CD4-positive, CD25-positive, alpha-beta regulatory T cell (primary cell): ENCODE measurements at regions not wholly inside any gene's neighbourhood (a gene's known extent, or its start where the extent isn't known, plus 50 kb on each side); places are given as distances from the start of the nearest gene placed in this dataset.

Experiments
- ATAC-seq, 2 donors: fragments of 150-1000 bp; cut with Tn5 transposase; one replicate each; pipeline ENCODE4 v1.10.0; 2021; ENCODE audit warnings: low read depth in 2 of 2, moderate number of reproducible peaks in 2 of 2, moderate library complexity in 1 of 2
- DNase-seq, 3 donors: peaks; one replicate each; pipeline versions ENCODE4 v3.0.0 to v3.0.0-alpha.2; 2012 to 2022; ENCODE audit warnings: mixed read lengths in 1 of 3
- H3K27ac ChIP-seq: one replicate; pipeline ENCODE4 v1.7.0; 2013; ENCODE audit warnings: mild to moderate bottlenecking, low read length; ENCODE audit not compliant: insufficient read depth, poor library complexity, severe bottlenecking
- H3K27me3 ChIP-seq: one replicate; pipeline ENCODE4 v1.7.0; 2013; ENCODE audit warnings: low read length; ENCODE audit not compliant: control insufficient read depth, insufficient read depth
- H3K36me3 ChIP-seq: one replicate; pipeline ENCODE4 v1.7.0; 2013; ENCODE audit warnings: mild to moderate bottlenecking, low read length, moderate library complexity; ENCODE audit not compliant: control insufficient read depth, insufficient read depth
- H3K4me1 ChIP-seq: 2 replicates; pipeline ENCODE4 v1.7.0; 2013; ENCODE audit warnings: mild to moderate bottlenecking, low read length; ENCODE audit not compliant: insufficient read depth, control insufficient read depth, poor library complexity, severe bottlenecking
- H3K4me3 ChIP-seq: one replicate; pipeline ENCODE4 v1.7.0; 2013; ENCODE audit warnings: low read depth, mild to moderate bottlenecking, low read length, moderate library complexity
- H3K9me3 ChIP-seq, 2 experiments: 1 replicate in 1 of 2; 2 replicates in 1 of 2; pipeline ENCODE4 v1.7.0; 2013; ENCODE audit warnings: low read length in 2 of 2, mild to moderate bottlenecking in 1 of 2, moderate library complexity in 1 of 2; ENCODE audit not compliant: control insufficient read depth in 2 of 2
- H3K27ac Mint-ChIP-seq, 3 donors: one replicate each; pipeline ENCODE4 v1.8.0; 2020 to 2022; ENCODE audit warnings: mild to moderate bottlenecking in 3 of 3, mixed read lengths in 3 of 3, moderate library complexity in 2 of 3
- H3K27me3 Mint-ChIP-seq: one replicate; pipeline ENCODE4 v1.8.0; 2022; ENCODE audit warnings: mild to moderate bottlenecking, mixed read lengths
- H3K36me3 Mint-ChIP-seq: one replicate; pipeline ENCODE4 v1.8.0; 2020; ENCODE audit warnings: mixed read lengths
- H3K4me1 Mint-ChIP-seq, 4 donors: one replicate each; pipeline ENCODE4 v1.8.0; 2020 to 2022; ENCODE audit warnings: mixed read lengths in 4 of 4, mild to moderate bottlenecking in 1 of 4
- H3K4me3 Mint-ChIP-seq, 4 donors: one replicate each; pipeline ENCODE4 v1.8.0; 2020 to 2022; ENCODE audit warnings: mild to moderate bottlenecking in 4 of 4, mixed read lengths in 4 of 4, moderate library complexity in 3 of 4
- H3K9me3 Mint-ChIP-seq, 7 donors: one replicate each; pipeline ENCODE4 v1.8.0; 2020 to 2022; ENCODE audit warnings: mixed read lengths in 7 of 7, mild to moderate bottlenecking in 3 of 7, moderate library complexity in 2 of 7

DNA sequence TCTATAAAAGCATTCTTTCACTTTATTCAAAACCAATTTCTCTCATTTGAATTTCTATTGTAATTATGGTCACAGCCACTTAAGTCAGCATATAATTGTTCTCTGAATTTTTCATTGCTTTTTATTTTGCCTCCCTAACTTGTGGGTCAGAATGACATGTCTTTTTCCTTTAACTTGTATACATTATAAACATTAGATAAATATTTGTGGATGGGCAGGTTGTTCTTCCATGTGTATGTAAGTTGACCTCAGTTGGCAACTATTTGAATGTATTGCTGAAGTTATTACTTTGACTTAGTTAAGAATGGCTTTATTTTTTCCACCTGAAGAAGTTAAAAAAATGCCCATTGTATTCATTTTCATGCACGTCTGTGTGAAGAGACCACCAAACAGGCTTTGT lies 83.0 kb upstream of the MAP3K7 start:
- Mint-ChIP-seq H3K27me3 (peaks cover 4% of the 10 kb centered on the region), H3K4me1 (no peaks in the 10 kb centered on the region), H3K9me3 (peaks cover 0 to 2% (median 0%) of the 10 kb centered on the region in 7 donors), H3K27ac (no peak overlapping the region), H3K36me3 (no peaks in the 10 kb centered on the region), H3K4me3 (no peak overlapping the region)
- H3K9me3 ChIP-seq, result no peaks in the 10 kb centered on the region
- no peaks in the 10 kb centered on the region for H3K36me3 ChIP-seq
- H3K27me3 ChIP-seq, result no peaks in the 10 kb centered on the region
- ATAC-seq, result no peak
- no peak overlapping the region for H3K4me3 ChIP-seq
- no peak for DNase-seq
- no peak overlapping the region for H3K27ac ChIP-seq
- H3K4me1 ChIP-seq, result no peaks in the 10 kb centered on the region

DNA sequence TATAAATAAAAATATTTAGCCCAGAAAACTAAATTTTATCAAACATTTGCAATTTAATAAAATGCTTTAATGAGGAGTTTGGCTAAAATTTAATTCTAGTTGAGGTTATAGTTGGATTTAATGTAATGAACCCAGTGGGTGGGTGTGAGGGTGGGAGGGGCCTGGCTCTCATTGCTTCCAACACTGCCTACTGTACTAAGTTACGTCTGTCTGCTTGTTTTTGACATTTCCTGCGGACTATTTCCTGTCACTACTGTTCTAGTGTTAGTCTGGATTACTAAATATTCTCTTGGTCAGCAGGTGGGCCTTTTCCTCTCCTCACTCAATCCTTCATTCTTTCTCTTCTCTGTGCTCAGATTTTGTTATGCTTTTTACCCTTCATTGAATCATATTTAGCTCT lies 82.5 kb upstream of the MAP3K7 start:
- Mint-ChIP-seq H3K27ac (no peak overlapping the region), H3K27me3 (peaks cover 4% of the 10 kb centered on the region), H3K36me3 (no peaks in the 10 kb centered on the region), H3K9me3 (peaks cover 0 to 2% (median 0%) of the 10 kb centered on the region in 7 donors), H3K4me1 (no peaks in the 10 kb centered on the region), H3K4me3 (no peak overlapping the region)
- Histone ChIP-seq H3K4me3 (no peak overlapping the region), H3K9me3 (no peaks in the 10 kb centered on the region), H3K4me1 (no peaks in the 10 kb centered on the region), H3K27me3 (no peaks in the 10 kb centered on the region), H3K27ac (no peak overlapping the region), H3K36me3 (no peaks in the 10 kb centered on the region)
- ATAC-seq (no peak), DNase-seq (no peak)

DNA sequence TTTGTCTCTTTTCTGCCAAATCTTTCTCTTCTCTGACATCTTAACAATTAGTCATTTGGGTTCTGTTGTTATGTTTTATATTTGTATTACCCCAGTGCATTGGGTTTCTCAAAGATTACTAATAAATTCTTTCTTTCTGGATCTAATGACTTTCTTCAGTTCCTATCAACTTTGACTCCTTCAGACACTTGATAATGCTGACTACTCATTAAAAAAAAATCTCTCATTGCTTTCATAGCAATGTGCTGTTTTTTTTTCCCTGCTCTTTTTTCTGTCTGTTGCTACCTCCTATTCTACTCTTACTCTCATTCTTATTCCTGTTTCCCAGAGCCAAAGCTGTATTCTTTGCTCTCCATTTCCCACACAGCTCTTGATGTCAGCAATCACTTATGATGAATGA lies 81.3 kb upstream of the MAP3K7 start:
- ATAC-seq (no peak), DNase-seq (no peak)
- Mint-ChIP-seq H3K27me3 (peaks cover 4% of the 10 kb centered on the region), H3K4me3 (no peak overlapping the region), H3K4me1 (no peaks in the 10 kb centered on the region), H3K36me3 (no peaks in the 10 kb centered on the region), H3K9me3 (peaks cover 0 to 4% (median 0%) of the 10 kb centered on the region in 7 donors), H3K27ac (no peak overlapping the region)
- no peaks in the 10 kb centered on the region for H3K4me1 ChIP-seq
- H3K4me3 ChIP-seq, result no peak overlapping the region
- H3K27ac ChIP-seq, result no peak overlapping the region
- H3K36me3 ChIP-seq, result no peaks in the 10 kb centered on the region
- H3K27me3 ChIP-seq, result no peaks in the 10 kb centered on the region
- H3K9me3 ChIP-seq, result peaks cover 0 to 3% of the 10 kb centered on the region in 2 experiments

DNA sequence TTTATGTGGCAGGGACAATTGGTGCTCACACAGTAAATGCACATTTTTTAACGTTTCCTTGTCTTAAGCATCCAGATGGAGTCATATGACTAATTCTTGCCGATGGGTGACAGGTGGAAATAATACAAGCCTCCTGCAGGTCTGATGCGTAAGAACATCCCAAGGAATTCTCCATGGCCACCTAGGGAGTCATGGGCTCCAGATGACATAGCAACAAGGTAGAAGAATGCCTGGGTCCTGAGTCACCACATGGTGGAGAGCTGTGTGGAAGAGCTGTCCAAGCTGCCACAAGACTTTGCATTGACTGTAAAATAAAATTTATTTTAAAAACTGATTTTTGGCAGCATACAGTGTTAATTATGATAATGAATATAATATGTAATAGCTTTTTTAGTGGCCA lies 77.0 kb upstream of the MAP3K7 start:
- no peaks in the 10 kb centered on the region for H3K36me3 Mint-ChIP-seq
- no peak overlapping the region for H3K27ac Mint-ChIP-seq
- ATAC-seq (no peak), DNase-seq (no peak)
- H3K4me3 ChIP-seq, result no peak overlapping the region
- peaks cover 0 to 4% of the 10 kb centered on the region in 2 experiments for H3K9me3 ChIP-seq
- H3K4me1 ChIP-seq, result no peaks in the 10 kb centered on the region
- peaks cover 17% of the 10 kb centered on the region for H3K27me3 Mint-ChIP-seq
- peaks cover 0 to 9% (median 4%) of the 10 kb centered on the region in 7 donors for H3K9me3 Mint-ChIP-seq
- H3K4me1 Mint-ChIP-seq, result no peaks in the 10 kb centered on the region
- H3K4me3 Mint-ChIP-seq, result no peak overlapping the region
- no peaks in the 10 kb centered on the region for H3K27me3 ChIP-seq
- no peak overlapping the region for H3K27ac ChIP-seq
- H3K36me3 ChIP-seq, result no peaks in the 10 kb centered on the region

DNA sequence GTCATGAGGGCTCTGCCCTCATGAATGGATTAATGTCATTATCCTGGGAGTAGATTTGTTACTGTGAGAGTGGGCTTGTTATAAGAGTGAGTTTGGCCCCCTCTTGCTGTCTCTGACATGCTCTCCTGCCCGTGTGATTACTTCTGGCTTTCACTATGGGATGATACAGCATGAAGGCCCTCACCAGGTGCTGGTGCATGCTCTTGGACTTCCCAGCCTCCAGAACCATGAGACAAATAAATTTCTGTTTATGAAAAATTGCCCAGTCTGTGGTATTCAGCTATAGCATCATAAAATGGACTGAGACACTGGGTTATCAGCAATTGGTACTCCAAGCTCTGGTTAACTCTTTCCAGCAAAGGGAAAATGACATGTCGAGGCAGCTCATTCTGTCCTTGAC lies 76.2 kb upstream of the MAP3K7 start:
- Mint-ChIP-seq H3K36me3 (no peaks in the 10 kb centered on the region), H3K9me3 (peaks cover 0 to 9% (median 4%) of the 10 kb centered on the region in 7 donors), H3K27me3 (peaks cover 22% of the 10 kb centered on the region), H3K27ac (no peak overlapping the region), H3K4me3 (no peak overlapping the region), H3K4me1 (no peaks in the 10 kb centered on the region)
- Histone ChIP-seq H3K27me3 (no peaks in the 10 kb centered on the region), H3K27ac (no peak overlapping the region), H3K36me3 (no peaks in the 10 kb centered on the region), H3K4me3 (no peak overlapping the region), H3K9me3 (peaks cover 0 to 4% of the 10 kb centered on the region in 2 experiments), H3K4me1 (no peaks in the 10 kb centered on the region)
- no peak for ATAC-seq
- no peak for DNase-seq

DNA sequence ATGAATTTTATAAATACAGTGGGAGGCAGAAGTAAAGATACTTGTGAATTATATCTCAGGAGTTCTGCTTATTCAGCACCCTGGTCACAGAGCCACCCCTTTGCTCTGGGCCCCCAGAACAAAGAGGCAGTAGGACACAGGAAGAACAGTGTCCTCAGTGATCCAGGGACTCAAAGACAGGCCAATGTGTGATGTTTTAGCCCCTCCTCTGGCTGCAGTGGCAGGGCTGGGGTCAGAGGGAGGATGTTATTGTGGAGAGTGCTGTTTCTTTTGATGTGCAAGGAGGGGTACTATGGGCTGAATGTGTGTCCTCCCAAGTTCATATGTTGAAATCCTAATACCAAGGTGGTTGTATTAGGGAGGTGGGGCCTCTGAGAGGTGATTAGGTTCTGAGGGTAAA lies 74.1 kb upstream of the MAP3K7 start:
- Mint-ChIP-seq H3K9me3 (peaks cover 0 to 9% (median 4%) of the 10 kb centered on the region in 7 donors), H3K4me1 (no peaks in the 10 kb centered on the region), H3K4me3 (no peak overlapping the region), H3K27me3 (peaks cover 31% of the 10 kb centered on the region), H3K27ac (no peak overlapping the region), H3K36me3 (no peaks in the 10 kb centered on the region)
- ATAC-seq (no peak), DNase-seq (no peak)
- H3K4me1 ChIP-seq, result no peaks in the 10 kb centered on the region
- no peak overlapping the region for H3K4me3 ChIP-seq
- no peaks in the 10 kb centered on the region for H3K36me3 ChIP-seq
- no peak overlapping the region for H3K27ac ChIP-seq
- peaks cover 2% of the 10 kb centered on the region for H3K27me3 ChIP-seq
- H3K9me3 ChIP-seq, result peaks cover 0 to 4% of the 10 kb centered on the region in 2 experiments

DNA sequence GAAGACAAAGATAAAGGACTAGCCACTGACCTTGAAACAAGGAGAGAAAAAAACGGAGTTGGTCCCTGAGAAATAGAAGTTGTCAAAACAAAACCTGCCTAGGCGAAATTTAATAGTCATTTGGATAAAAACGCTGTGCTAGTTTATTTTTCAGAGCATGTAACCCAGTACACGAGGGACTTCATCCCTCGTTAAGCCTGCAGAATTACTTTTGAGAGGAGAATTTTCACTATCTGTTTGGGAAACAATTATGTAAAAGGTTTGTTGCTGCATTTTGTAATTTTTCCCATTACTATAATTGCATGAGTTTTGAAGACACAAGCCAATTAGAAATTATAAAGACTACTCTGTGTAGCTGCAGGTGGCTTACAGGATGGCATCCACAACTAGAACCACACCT lies 71.6 kb upstream of the MAP3K7 start:
- no peak for DNase-seq
- H3K4me1 ChIP-seq, result no peaks in the 10 kb centered on the region

DNA sequence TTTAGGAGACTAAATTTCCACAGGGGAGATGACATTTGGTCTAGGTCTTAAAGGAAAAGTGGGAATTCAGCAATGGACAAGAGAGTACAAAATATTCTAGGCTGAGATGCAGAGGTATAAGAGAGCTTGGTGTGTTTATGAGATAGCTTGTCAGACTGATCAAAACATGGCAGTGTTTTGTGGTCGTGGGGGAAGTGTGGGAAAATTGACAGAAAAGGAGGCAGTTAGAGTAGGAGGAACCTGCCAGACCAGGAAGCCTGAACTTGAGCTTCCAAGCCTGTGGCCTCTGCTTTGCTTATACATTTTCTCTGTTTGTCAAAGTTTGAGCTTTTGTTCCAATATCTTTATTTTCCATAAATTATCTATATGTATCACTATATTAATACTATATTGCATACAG lies 69.5 kb upstream of the MAP3K7 start:
- Mint-ChIP-seq H3K27me3 (peaks cover 42% of the 10 kb centered on the region), H3K4me1 (no peaks in the 10 kb centered on the region), H3K36me3 (no peaks in the 10 kb centered on the region), H3K27ac (no peak overlapping the region), H3K9me3 (peaks cover 0 to 3% (median 0%) of the 10 kb centered on the region in 7 donors), H3K4me3 (no peak overlapping the region)
- DNase-seq (no peak), ATAC-seq (no peak)
- Histone ChIP-seq H3K36me3 (no peaks in the 10 kb centered on the region), H3K4me3 (no peak overlapping the region), H3K4me1 (no peaks in the 10 kb centered on the region), H3K27me3 (peaks cover 5% of the 10 kb centered on the region), H3K27ac (no peak overlapping the region), H3K9me3 (no peaks in the 10 kb centered on the region)

More for the DNA sequence above, 71.6 kb upstream of the MAP3K7 start:
- Mint-ChIP-seq H3K27ac (no peak overlapping the region), H3K9me3 (peaks cover 0 to 9% (median 3%) of the 10 kb centered on the region in 7 donors), H3K4me1 (no peaks in the 10 kb centered on the region), H3K36me3 (no peaks in the 10 kb centered on the region), H3K27me3 (peaks cover 42% of the 10 kb centered on the region), H3K4me3 (no peak overlapping the region)
- H3K36me3 ChIP-seq, result no peaks in the 10 kb centered on the region
- H3K27ac ChIP-seq, result no peak overlapping the region
- peaks cover 5% of the 10 kb centered on the region for H3K27me3 ChIP-seq
- peaks cover 0 to 4% of the 10 kb centered on the region in 2 experiments for H3K9me3 ChIP-seq
- no peak overlapping the region for H3K4me3 ChIP-seq
- ATAC-seq, result no peak
